K562 (cell line): ENCODE measurements at regions not wholly inside any gene's neighbourhood (a gene's known extent, or its start where the extent isn't known, plus 50 kb on each side); places are given as distances from the start of the nearest gene placed in this dataset.

Experiments
- ATAC-seq: fragments of 200-7000 bp; cut with Tn5 transposase; 3 replicates; pipeline ENCODE4 v1.9.1; 2020; ENCODE audit warnings: moderate library complexity
- BruUV-seq: library from RNA; stranded (reverse); fragments of 400-500 nt; replicated peaks from 2 replicates; lab custom pipeline; 2021; lab: Mats Ljungman, UMichigan
- CTCF ChIA-PET: fragments of 300-600 bp; formaldehyde crosslinking; extraction: SDS; loops from one replicate; lab custom pipeline; 2021; ENCODE audit warnings: low intra/inter-chr PET ratio; lab: Yijun Ruan, JAX
- POLR2A ChIA-PET: fragments of 300-600, 350-650 bp; sonication (Branson Sonifier 250); formaldehyde crosslinking; extraction: SDS; loops from one replicate; lab custom pipeline; 2021; ENCODE audit warnings: antibody characterized with exemption, inconsistent platforms; lab: Yijun Ruan, JAX
- DNase-seq, 4 experiments: peaks; one replicate each; pipeline versions ENCODE4 v3.0.0 to v3.0.0-alpha.2; 2011 to 2018; ENCODE audit warnings: low spot score in 3 of 4, mixed read lengths in 3 of 4; ENCODE audit errors: extremely low read depth in 1 of 4
- FAIRE-seq: peaks from 2 replicates; lab custom pipeline; 2011; peaks lifted over from hg19 to GRCh38; lab: Jason Lieb, UNC
- H2AFZ ChIP-seq: 2 replicates; pipeline ENCODE4 v1.6.0; 2011; ENCODE audit warnings: low read depth, low read length, control low read depth, inconsistent platforms
- H3K27ac ChIP-seq: fragments of 200-600 bp; 3 replicates; pipeline ENCODE4 v1.8.0; 2011; ENCODE audit warnings: low read depth, mild to moderate bottlenecking, control low read depth, inconsistent platforms, low read length, moderate library complexity, mixed read lengths; ENCODE audit errors: extremely low read depth
- H3K27me3 ChIP-seq, 2 experiments: fragments of 300-600 bp in 1 of 2; 2 replicates in 1 of 2; 3 replicates in 1 of 2; pipeline versions ENCODE4 v1.6.0 to v1.8.0; 2011; ENCODE audit warnings: inconsistent platforms in 2 of 2, low read length in 2 of 2, mild to moderate bottlenecking in 1 of 2, mixed read lengths in 1 of 2, moderate library complexity in 1 of 2; ENCODE audit not compliant: control insufficient read depth in 2 of 2, insufficient read depth in 2 of 2
- H3K36me3 ChIP-seq: fragments of 300-600 bp; 3 replicates; pipeline ENCODE4 v1.8.0; 2011; ENCODE audit warnings: mild to moderate bottlenecking, low read length, inconsistent platforms; ENCODE audit not compliant: control insufficient read depth, insufficient read depth
- H3K4me1 ChIP-seq, 2 experiments: fragments of 200-600 bp in 1 of 2; replicated peaks in 1 of 2; 2 replicates in 1 of 2; 3 replicates in 1 of 2; pipeline versions ENCODE4 v1.5.1 to v1.8.0; 2011; ENCODE audit warnings: inconsistent platforms in 2 of 2, low read length in 2 of 2, mild to moderate bottlenecking in 1 of 2, mixed read lengths in 1 of 2, moderate library complexity in 1 of 2; ENCODE audit not compliant: control insufficient read depth in 2 of 2, insufficient read depth in 2 of 2
- H3K4me2 ChIP-seq: 2 replicates; pipeline ENCODE4 v1.6.1; 2011; ENCODE audit warnings: low read length, control low read depth, inconsistent platforms, mixed read lengths; ENCODE audit not compliant: insufficient read depth
- H3K4me3 ChIP-seq: fragments of 200-600 bp; sonication (generic), shearing (Covaris generic); 2 replicates; pipeline ENCODE4 v1.5.1; 2016; ENCODE audit warnings: control low read depth, inconsistent platforms
- H3K79me2 ChIP-seq: fragments of 200-600 bp; 3 replicates; pipeline ENCODE4 v1.8.0; 2011; ENCODE audit warnings: low read length, inconsistent platforms; ENCODE audit not compliant: control insufficient read depth, insufficient read depth
- H3K9ac ChIP-seq, 2 experiments: 2 replicates each; pipeline versions ENCODE4 v1.6.0 to v1.6.1; 2011; ENCODE audit warnings: low read depth in 2 of 2, low read length in 2 of 2, control low read depth in 1 of 2, inconsistent platforms in 1 of 2, mild to moderate bottlenecking in 1 of 2, mixed read lengths in 1 of 2; ENCODE audit not compliant: insufficient read depth in 1 of 2
- H3K9me1 ChIP-seq: one replicate; pipeline ENCODE4 v1.6.0; 2011; ENCODE audit warnings: inconsistent platforms, mild to moderate bottlenecking, low read length, moderate library complexity; ENCODE audit not compliant: control insufficient read depth, insufficient read depth
- H3K9me3 ChIP-seq: replicated peaks from 2 replicates; pipeline ENCODE4 v1.5.1; 2011; ENCODE audit warnings: low read depth, low read length, inconsistent platforms; ENCODE audit not compliant: control insufficient read depth, insufficient read depth
- H4K20me1 ChIP-seq: replicated peaks from 2 replicates; pipeline ENCODE4 v1.6.1; 2011; ENCODE audit warnings: low read length, inconsistent platforms, mixed read lengths; ENCODE audit not compliant: control insufficient read depth, insufficient read depth
- DNMT1 ChIP-seq: fragments of 450-650 bp; IDR thresholded peaks from 2 replicates; pipeline ENCODE4 v1.6.1; 2016; ENCODE audit warnings: antibody characterized with exemption, mild to moderate bottlenecking
- FUS ChIP-seq: fragments of 200-400 bp; formaldehyde crosslinking; optimal IDR thresholded peaks from 2 replicates; pipeline ENCODE3; 2017; ENCODE audit warnings: low read depth, low read length
- KHSRP ChIP-seq: fragments of 450-650 bp; IDR thresholded peaks from 2 replicates; pipeline ENCODE4 v1.6.1; 2017
- MAFK ChIP-seq: IDR thresholded peaks from 2 replicates; pipeline ENCODE4 v1.6.1; 2011; ENCODE audit warnings: low read length, improper control_type of control experiment
- ZBTB1 ChIP-seq: sonication (generic); formaldehyde crosslinking; IDR thresholded peaks from 2 replicates; pipeline ENCODE4 v1.8.1; 2023; ENCODE audit warnings: missing genetic modification reagents, low read depth, mild to moderate bottlenecking, borderline replicate concordance
- ZNF165 ChIP-seq: fragments of 250-450 bp; sonication (Bioruptor Pico); IDR thresholded peaks from 2 replicates; pipeline ENCODE4 v1.4.0; 2020; ENCODE audit warnings: borderline replicate concordance
- ZNF239 ChIP-seq: fragments of 250-450 bp; sonication (Bioruptor Pico); IDR thresholded peaks from 2 replicates; pipeline ENCODE4 v1.4.0; 2020; ENCODE audit warnings: mild to moderate bottlenecking
- ZNF699 ChIP-seq: fragments of 250-450 bp; sonication (Bioruptor Pico); IDR thresholded peaks from 2 replicates; pipeline ENCODE4 v1.8.0; 2021; ENCODE audit warnings: mild to moderate bottlenecking, moderate library complexity; ENCODE audit not compliant: insufficient replicate concordance
- ZNF707 ChIP-seq: fragments of 250-450 bp; sonication (Bioruptor Pico); conservative IDR thresholded peaks from 2 replicates; pipeline ENCODE4 v1.8.0; 2022; ENCODE audit warnings: inconsistent platforms, mild to moderate bottlenecking, moderate library complexity
- ZSCAN29 ChIP-seq: fragments of 450-650 bp; IDR thresholded peaks from 2 replicates; pipeline ENCODE4 v1.6.1; 2017
- WGBS: fragments of 100-300 bp; shearing (Covaris generic); methylation state at CpG from one replicate; pipeline ENCODE4 v1.1.6; 2016; ENCODE audit warnings: low coverage, mixed read lengths; ENCODE audit not compliant: insufficient coverage; ENCODE audit errors: missing lambda C conversion rate; 5-methylcytosine and 5-hydroxymethylcytosine counted together
- in situ Hi-C: fragments of 300-500 bp; cut with MboI; formaldehyde crosslinking; loops from 4 replicates; pipeline ENCODE4 v1.15.0; 2018; ENCODE audit warnings: inconsistent platforms, mixed read lengths
- intact Hi-C: fragments of 100-400 bp; cut with micrococcal nuclease; formaldehyde crosslinking; loops from 2 replicates; pipeline ENCODE4 v1.14.2; 2022
- TF ChIP-seq, protein P1 (sequence below): fragments of 250-450 bp; sonication (Bioruptor Pico); IDR thresholded peaks from 2 replicates; pipeline ENCODE4 v1.4.0; 2020; ENCODE audit warnings: mild to moderate bottlenecking, moderate library complexity
- TF ChIP-seq, protein P2 (sequence below), 2 experiments: fragments of 450-650 bp; formaldehyde crosslinking in 1 of 2; IDR thresholded peaks; 2 replicates each; pipeline versions ENCODE4 v1.4.0 to v1.6.1; 2014 to 2020; ENCODE audit warnings: mild to moderate bottlenecking in 2 of 2, borderline replicate concordance in 1 of 2, low read depth in 1 of 2
- TF ChIP-seq, protein P3 (sequence below), 2 experiments: fragments of 450-650 bp in 1 of 2; sonication (generic) in 1 of 2; formaldehyde crosslinking; conservative IDR thresholded peaks; 2 replicates each; pipeline versions ENCODE4 v1.4.0 to v1.8.1; 2020 to 2022; ENCODE audit warnings: mild to moderate bottlenecking in 1 of 2, missing genetic modification reagents in 1 of 2

DNA sequence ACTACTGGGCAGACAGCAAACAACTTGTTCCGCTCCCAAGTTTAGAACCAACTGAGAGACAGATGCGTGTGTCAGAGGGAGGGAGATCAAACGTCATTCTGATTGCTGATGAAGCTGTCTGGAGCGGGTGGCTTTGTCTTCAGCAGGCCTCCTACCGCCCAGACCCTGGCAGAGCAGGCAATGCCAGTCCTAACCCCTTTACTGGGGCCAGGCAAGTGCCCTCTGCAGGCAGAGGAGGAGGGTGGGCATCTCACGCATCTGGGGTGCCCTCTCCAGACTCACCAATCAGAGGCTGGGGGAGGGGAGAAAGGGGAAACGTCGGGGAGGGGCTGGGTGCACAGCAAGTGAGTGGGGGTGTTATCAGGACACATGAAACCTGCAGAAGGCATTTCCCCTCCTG, 126.6 kb downstream of the ACTL8 start (continued):
- TF ChIP-seq, protein P1, sequence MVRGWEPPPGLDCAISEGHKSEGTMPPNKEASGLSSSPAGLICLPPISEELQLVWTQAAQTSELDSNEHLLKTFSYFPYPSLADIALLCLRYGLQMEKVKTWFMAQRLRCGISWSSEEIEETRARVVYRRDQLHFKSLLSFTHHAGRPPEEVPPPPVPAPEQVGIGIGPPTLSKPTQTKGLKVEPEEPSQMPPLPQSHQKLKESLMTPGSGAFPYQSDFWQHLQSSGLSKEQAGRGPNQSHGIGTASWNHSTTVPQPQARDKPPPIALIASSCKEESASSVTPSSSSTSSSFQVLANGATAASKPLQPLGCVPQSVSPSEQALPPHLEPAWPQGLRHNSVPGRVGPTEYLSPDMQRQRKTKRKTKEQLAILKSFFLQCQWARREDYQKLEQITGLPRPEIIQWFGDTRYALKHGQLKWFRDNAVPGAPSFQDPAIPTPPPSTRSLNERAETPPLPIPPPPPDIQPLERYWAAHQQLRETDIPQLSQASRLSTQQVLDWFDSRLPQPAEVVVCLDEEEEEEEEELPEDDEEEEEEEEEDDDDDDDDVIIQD (CRISPR knock-in tag), result no peak
- TF ChIP-seq ZNF165 (CRISPR knock-in tag), result no peak
- no peak for TF ChIP-seq DNMT1
- TF ChIP-seq ZNF699 (CRISPR knock-in tag), result no peak
- TF ChIP-seq KHSRP, result no peak
- no peak for TF ChIP-seq ZNF239 (CRISPR knock-in tag)
- TF ChIP-seq FUS, result no peak
- no peak for TF ChIP-seq ZNF707 (CRISPR knock-in tag)
- no peak for TF ChIP-seq ZSCAN29

DNA sequence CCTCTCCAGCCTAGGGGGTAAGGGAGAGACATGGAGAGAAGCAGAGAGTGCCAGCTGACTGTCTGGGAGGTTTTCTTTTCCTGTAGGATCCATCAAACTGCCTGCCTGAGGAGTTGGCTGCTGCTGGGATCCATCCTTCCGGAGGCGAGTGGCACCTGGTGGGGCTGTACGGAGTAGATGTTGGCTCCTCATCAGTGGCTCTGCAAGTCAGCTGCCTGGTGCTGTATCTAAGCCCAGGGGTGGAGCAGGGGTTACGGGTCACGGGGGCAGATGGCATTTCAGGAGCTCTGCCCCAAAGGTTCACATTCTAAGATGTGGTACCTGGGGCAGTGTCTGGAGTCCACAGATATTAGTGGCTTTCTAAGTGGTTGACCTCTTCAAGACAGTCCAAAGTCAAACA, 128.0 kb downstream of the ACTL8 start:
- DNase-seq (no peak), ATAC-seq (no peak), FAIRE-seq (no peak)
- no peak overlapping the region for H3K4me3 ChIP-seq
- H3K36me3 ChIP-seq, result no peaks in the 10 kb centered on the region
- CTCF ChIA-PET, result no interaction called here
- H3K9me1 ChIP-seq, result no peaks in the 10 kb centered on the region
- H3K9me3 ChIP-seq, result no peaks in the 10 kb centered on the region
- 5% methylated on average over 5 of the region's 5 CpGs for WGBS
- H2AFZ ChIP-seq, result no peak overlapping the region
- no peaks in the 10 kb centered on the region for H3K4me1 ChIP-seq
- POLR2A ChIA-PET, result no interaction called here
- no peaks in the 10 kb centered on the region; the same call in 1 of the 2 replicates for H4K20me1 ChIP-seq
- H3K27me3 ChIP-seq, result peaks cover 0 to 21% of the 10 kb centered on the region in 2 experiments; a peak in 2 of 5 replicates
- BruUV-seq, result no TSS peak
- in situ Hi-C loops (no loop called here), intact Hi-C loops (no loop called here)
- no peak overlapping the region for H3K27ac ChIP-seq
- no peak overlapping the region for H3K4me2 ChIP-seq
- no peaks in the 10 kb centered on the region for H3K79me2 ChIP-seq
- H3K9ac ChIP-seq, result no peak overlapping the region
- TF ChIP-seq, protein P2, sequence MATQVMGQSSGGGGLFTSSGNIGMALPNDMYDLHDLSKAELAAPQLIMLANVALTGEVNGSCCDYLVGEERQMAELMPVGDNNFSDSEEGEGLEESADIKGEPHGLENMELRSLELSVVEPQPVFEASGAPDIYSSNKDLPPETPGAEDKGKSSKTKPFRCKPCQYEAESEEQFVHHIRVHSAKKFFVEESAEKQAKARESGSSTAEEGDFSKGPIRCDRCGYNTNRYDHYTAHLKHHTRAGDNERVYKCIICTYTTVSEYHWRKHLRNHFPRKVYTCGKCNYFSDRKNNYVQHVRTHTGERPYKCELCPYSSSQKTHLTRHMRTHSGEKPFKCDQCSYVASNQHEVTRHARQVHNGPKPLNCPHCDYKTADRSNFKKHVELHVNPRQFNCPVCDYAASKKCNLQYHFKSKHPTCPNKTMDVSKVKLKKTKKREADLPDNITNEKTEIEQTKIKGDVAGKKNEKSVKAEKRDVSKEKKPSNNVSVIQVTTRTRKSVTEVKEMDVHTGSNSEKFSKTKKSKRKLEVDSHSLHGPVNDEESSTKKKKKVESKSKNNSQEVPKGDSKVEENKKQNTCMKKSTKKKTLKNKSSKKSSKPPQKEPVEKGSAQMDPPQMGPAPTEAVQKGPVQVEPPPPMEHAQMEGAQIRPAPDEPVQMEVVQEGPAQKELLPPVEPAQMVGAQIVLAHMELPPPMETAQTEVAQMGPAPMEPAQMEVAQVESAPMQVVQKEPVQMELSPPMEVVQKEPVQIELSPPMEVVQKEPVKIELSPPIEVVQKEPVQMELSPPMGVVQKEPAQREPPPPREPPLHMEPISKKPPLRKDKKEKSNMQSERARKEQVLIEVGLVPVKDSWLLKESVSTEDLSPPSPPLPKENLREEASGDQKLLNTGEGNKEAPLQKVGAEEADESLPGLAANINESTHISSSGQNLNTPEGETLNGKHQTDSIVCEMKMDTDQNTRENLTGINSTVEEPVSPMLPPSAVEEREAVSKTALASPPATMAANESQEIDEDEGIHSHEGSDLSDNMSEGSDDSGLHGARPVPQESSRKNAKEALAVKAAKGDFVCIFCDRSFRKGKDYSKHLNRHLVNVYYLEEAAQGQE (IDR thresholded peaks at IDR 0.05; ENCODE audit: borderline replicate concordance), result no peak
- TF ChIP-seq, protein P2 (CRISPR knock-in tag; IDR thresholded peaks at IDR 0.05; ENCODE audit: low read depth), result no peak
- TF ChIP-seq, protein P3, sequence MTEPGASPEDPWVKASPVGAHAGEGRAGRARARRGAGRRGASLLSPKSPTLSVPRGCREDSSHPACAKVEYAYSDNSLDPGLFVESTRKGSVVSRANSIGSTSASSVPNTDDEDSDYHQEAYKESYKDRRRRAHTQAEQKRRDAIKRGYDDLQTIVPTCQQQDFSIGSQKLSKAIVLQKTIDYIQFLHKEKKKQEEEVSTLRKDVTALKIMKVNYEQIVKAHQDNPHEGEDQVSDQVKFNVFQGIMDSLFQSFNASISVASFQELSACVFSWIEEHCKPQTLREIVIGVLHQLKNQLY (CRISPR knock-in tag; conservative IDR thresholded peaks at IDR 0.05), result no peak
- TF ChIP-seq ZBTB1 (no peak), MAFK (no peak)
